ENCODE measurements at regions not wholly inside any gene's neighbourhood (a gene's known extent, or its start where the extent isn't known, plus 50 kb on each side); places are given as distances from the start of the nearest gene placed in this dataset.

- TF ChIP-seq CTCF (IDR thresholded peaks at IDR 0.05) (no peak), POLR2AphosphoS5 (IDR thresholded peaks at IDR 0.05) (no peak), EP300 (IDR thresholded peaks at IDR 0.05) (no peak)
- Histone ChIP-seq H3K27ac (no peak overlapping the region), H3K4me1 (no peaks in the 10 kb centered on the region), H3K4me3 (no peak overlapping the region), H3K36me3 (no peaks in the 10 kb centered on the region), H3K9me3 (no peaks in the 10 kb centered on the region), H3K27me3 (no peaks in the 10 kb centered on the region)
- no peak for DNase-seq (ENCODE audit: low spot score in 2 of 2)
- WGBS: 99% methylated on average over 4 of the region's 4 CpGs
Observed at GRCh38 chr6:164015088-164015484, 600.6 kb downstream of the QKI start.

- no peaks in the 10 kb centered on the region for H3K36me3 ChIP-seq
- no peaks in the 10 kb centered on the region for H3K27me3 ChIP-seq
- H3K27ac ChIP-seq: no peak overlapping the region
- TF ChIP-seq EP300 (IDR thresholded peaks at IDR 0.05) (no peak), POLR2A (IDR thresholded peaks at IDR 0.05) (no peak), CTCF (IDR thresholded peaks at IDR 0.05) (no peak), POLR2AphosphoS5 (IDR thresholded peaks at IDR 0.05) (no peak)
- no peaks in the 10 kb centered on the region for H3K4me1 ChIP-seq
- no peak overlapping the region for H3K4me3 ChIP-seq
- DNase-seq (ENCODE audit: low spot score in 2 of 2): no peak
- H3K9me3 ChIP-seq: no peaks in the 10 kb centered on the region
- 64% methylated on average over 11 of the region's 11 CpGs for WGBS
Observed at GRCh38 chr6:164014346-164015087, 600.0 kb downstream of the QKI start.

GRCh38 chr6:164013480-164014208 lies 599.1 kb downstream of the QKI start:
- H3K4me3 ChIP-seq: no peak overlapping the region
- no peak for TF ChIP-seq POLR2A (IDR thresholded peaks at IDR 0.05)
- TF ChIP-seq POLR2AphosphoS5 (IDR thresholded peaks at IDR 0.05): no peak
- TF ChIP-seq EP300 (IDR thresholded peaks at IDR 0.05): no peak
- TF ChIP-seq CTCF (IDR thresholded peaks at IDR 0.05): no peak
- H3K4me1 ChIP-seq: no peaks in the 10 kb centered on the region
- DNase-seq (ENCODE audit: low spot score in 2 of 2): no peak
- WGBS: 48% methylated on average over 5 of the region's 5 CpGs
- no peak overlapping the region for H3K27ac ChIP-seq
- H3K27me3 ChIP-seq: no peaks in the 10 kb centered on the region
- H3K9me3 ChIP-seq: no peaks in the 10 kb centered on the region
- no peaks in the 10 kb centered on the region for H3K36me3 ChIP-seq

- no peaks in the 10 kb centered on the region for H3K4me1 ChIP-seq
- DNase-seq (ENCODE audit: low spot score in 2 of 2): no peak
- no peak overlapping the region for H3K4me3 ChIP-seq
- 88% methylated on average over 2 of the region's 2 CpGs for WGBS
- H3K9me3 ChIP-seq: no peaks in the 10 kb centered on the region
- TF ChIP-seq EP300 (IDR thresholded peaks at IDR 0.05) (no peak), POLR2A (IDR thresholded peaks at IDR 0.05) (no peak), POLR2AphosphoS5 (IDR thresholded peaks at IDR 0.05) (no peak), CTCF (IDR thresholded peaks at IDR 0.05) (no peak)
- no peak overlapping the region for H3K27ac ChIP-seq
- H3K27me3 ChIP-seq: no peaks in the 10 kb centered on the region
- no peaks in the 10 kb centered on the region for H3K36me3 ChIP-seq
Observed at GRCh38 chr6:164011321-164011720, 596.8 kb downstream of the QKI start.

GRCh38 chr6:164010441-164011103 lies 596.1 kb downstream of the QKI start:
- Histone ChIP-seq H3K4me1 (no peaks in the 10 kb centered on the region), H3K27me3 (no peaks in the 10 kb centered on the region), H3K36me3 (no peaks in the 10 kb centered on the region), H3K27ac (no peak overlapping the region), H3K9me3 (no peaks in the 10 kb centered on the region), H3K4me3 (no peak overlapping the region)
- 67% methylated on average over 6 of the region's 6 CpGs for WGBS
- TF ChIP-seq CTCF (IDR thresholded peaks at IDR 0.05): no peak
- TF ChIP-seq POLR2AphosphoS5 (IDR thresholded peaks at IDR 0.05): no peak
- TF ChIP-seq POLR2A (IDR thresholded peaks at IDR 0.05): no peak
- TF ChIP-seq EP300 (IDR thresholded peaks at IDR 0.05): no peak
- DNase-seq (ENCODE audit: low spot score in 2 of 2): no peak
